T-cell (primary cell): ENCODE measurements at regions not wholly inside any gene's neighbourhood (a gene's known extent, or its start where the extent isn't known, plus 50 kb on each side); places are given as distances from the start of the nearest gene placed in this dataset.
"Not testable (repeated sequence)": the region's sequence is repeated elsewhere in the genome, so short reads cannot be mapped to it uniquely, and the experiment has no call there.

Experiments
- ATAC-seq, 4 experiments: fragments of 200-7000 bp in 3 of 4; fragments of 150-1000 bp in 1 of 4; cut with Tn5 transposase; replicated peaks in 1 of 4; 1 replicate in 3 of 4; 2 replicates in 1 of 4; pipeline ENCODE4 v1.10.0; 2021; ENCODE audit warnings: moderate library complexity in 3 of 4, mild to moderate bottlenecking in 2 of 4, moderate number of reproducible peaks in 1 of 4
- CTCF ChIA-PET, 2 donors: fragments of 300-600 bp; sonication (Branson Sonifier 250); formaldehyde crosslinking; loops; one replicate each; lab custom pipeline; 2022; ENCODE audit warnings: antibody characterized with exemption in 2 of 2; lab: Charles Lee
- POLR2A ChIA-PET, 2 donors: fragments of 300-600 bp; sonication (Branson Sonifier 250); formaldehyde crosslinking; loops; one replicate each; lab custom pipeline; 2022; ENCODE audit warnings: antibody characterized with exemption in 2 of 2; lab: Charles Lee
- DNase-seq, 35 experiments: peaks; one replicate each; pipeline versions ENCODE4 v3.0.0 to v3.0.0-alpha.2; 2013 to 2023
- H3K27ac ChIP-seq: one replicate; pipeline ENCODE4 v1.5.1; 2013; ENCODE audit warnings: low read length
- H3K27me3 ChIP-seq, 2 experiments: replicated peaks in 1 of 2; 1 replicate in 1 of 2; 2 replicates in 1 of 2; pipeline versions ENCODE4 v1.6.1 to v1.7.0; 2013; ENCODE audit warnings: low read length in 1 of 2, mixed read lengths in 1 of 2; ENCODE audit not compliant: control insufficient read depth in 2 of 2, insufficient read depth in 2 of 2; ENCODE audit errors: extremely low read depth in 1 of 2
- H3K36me3 ChIP-seq, 2 donors: 1 replicate in 1 of 2; 2 replicates in 1 of 2; pipeline versions ENCODE4 v1.6.1 to v1.7.0; 2013; ENCODE audit warnings: low read length in 1 of 2; ENCODE audit not compliant: control insufficient read depth in 2 of 2, insufficient read depth in 1 of 2; ENCODE audit errors: extremely low read depth in 1 of 2
- H3K4me1 ChIP-seq, 2 experiments: 1 replicate in 1 of 2; 2 replicates in 1 of 2; pipeline versions ENCODE4 v1.6.1 to v1.7.0; 2013; ENCODE audit warnings: low read length in 2 of 2, mixed read lengths in 1 of 2; ENCODE audit not compliant: insufficient read depth in 2 of 2, control insufficient read depth in 1 of 2; ENCODE audit errors: extremely low read depth in 1 of 2
- H3K4me3 ChIP-seq, 2 donors: 1 replicate in 1 of 2; 2 replicates in 1 of 2; pipeline versions ENCODE4 v1.5.1 to v1.7.0; 2013; ENCODE audit warnings: mild to moderate bottlenecking in 2 of 2, low read length in 1 of 2, moderate library complexity in 1 of 2; ENCODE audit not compliant: control insufficient read depth in 1 of 2; ENCODE audit errors: extremely low read depth in 1 of 2
- H3K9me3 ChIP-seq: 2 replicates; pipeline ENCODE4 v1.7.0; 2013
- H3K27ac Mint-ChIP-seq, 2 donors: one replicate each; pipeline ENCODE4 v1.8.0; 2020 to 2021; ENCODE audit warnings: mild to moderate bottlenecking in 2 of 2, mixed read lengths in 2 of 2
- H3K27me3 Mint-ChIP-seq, 2 donors: one replicate each; pipeline ENCODE4 v1.8.0; 2021 to 2022; ENCODE audit warnings: mixed read lengths in 2 of 2
- H3K36me3 Mint-ChIP-seq: one replicate; pipeline ENCODE4 v1.8.0; 2021; ENCODE audit warnings: mixed read lengths
- H3K4me1 Mint-ChIP-seq, 3 donors: one replicate each; pipeline ENCODE4 v1.8.0; 2020 to 2022; ENCODE audit warnings: mixed read lengths in 3 of 3, mild to moderate bottlenecking in 1 of 3
- H3K4me3 Mint-ChIP-seq, 3 donors: one replicate each; pipeline ENCODE4 v1.8.0; 2020 to 2022; ENCODE audit warnings: mild to moderate bottlenecking in 3 of 3, mixed read lengths in 3 of 3, moderate library complexity in 3 of 3
- H3K9me3 Mint-ChIP-seq, 3 donors: one replicate each; pipeline ENCODE4 v1.8.0; 2020 to 2022; ENCODE audit warnings: mixed read lengths in 3 of 3
- WGBS: methylation state at CpG from one replicate; pipeline ENCODE4 v1.1.5; 2013; ENCODE audit warnings: missing lambda C conversion rate; ENCODE audit not compliant: insufficient coverage; 5-methylcytosine and 5-hydroxymethylcytosine counted together

DNA sequence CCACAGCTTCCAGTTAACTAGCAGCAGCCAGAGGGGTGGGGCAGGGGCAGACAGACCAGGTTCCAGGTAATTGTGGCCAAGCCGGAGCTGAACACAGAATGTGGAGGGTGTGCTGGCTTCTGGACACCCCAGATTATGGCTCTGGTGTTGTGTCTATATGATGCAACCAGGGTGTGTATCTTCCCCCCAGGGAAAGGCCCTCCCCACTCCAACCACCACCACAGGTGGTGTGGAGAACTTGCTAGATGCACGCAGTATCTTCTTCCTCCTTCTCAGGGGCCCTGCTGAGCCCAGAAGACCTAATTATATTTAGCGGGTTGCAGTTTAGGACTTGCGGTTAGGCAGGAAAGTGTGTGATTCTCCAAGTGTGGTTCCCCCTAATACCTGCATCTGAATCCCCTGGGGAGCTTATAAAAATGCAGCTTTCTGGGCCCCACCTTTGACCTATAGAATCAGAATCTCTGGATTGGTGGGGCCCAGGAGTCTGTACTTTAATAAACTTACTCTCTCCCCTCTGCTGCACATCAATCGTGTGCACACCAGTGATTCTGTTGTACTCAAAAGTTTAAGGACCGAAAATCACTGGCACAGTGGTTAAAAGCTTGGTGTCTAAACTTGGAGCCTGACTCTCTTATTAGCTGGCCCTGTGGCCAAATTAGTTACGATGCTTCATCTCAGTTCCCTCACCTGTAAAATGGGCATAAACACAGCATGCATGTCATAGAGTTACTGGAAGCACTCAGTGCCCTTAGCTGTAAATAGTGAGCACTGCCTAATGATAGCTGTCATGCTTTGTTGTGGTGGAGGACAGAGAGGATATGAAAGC lies 379.1 kb upstream of the PROK2 start:
- H3K27me3 ChIP-seq: peaks cover 0 to 2% of the 10 kb centered on the region in 2 experiments
- no peak overlapping the region for H3K4me3 ChIP-seq
- no peaks in the 10 kb centered on the region for H3K9me3 ChIP-seq
- no peaks in the 10 kb centered on the region for H3K27me3 Mint-ChIP-seq
- H3K27ac Mint-ChIP-seq: no peak overlapping the region
- no peaks in the 10 kb centered on the region for H3K9me3 Mint-ChIP-seq
- H3K36me3 Mint-ChIP-seq: no peaks in the 10 kb centered on the region
- no peak overlapping the region for H3K27ac ChIP-seq
- no peaks in the 10 kb centered on the region for H3K4me1 ChIP-seq
- ChIA-PET CTCF (no interaction called here), POLR2A (no interaction called here)
- WGBS: 57% methylated on average over 2 of the region's 7 CpGs
- peak in 2 of 35 experiments; percentile 12 to 33 for DNase-seq
- H3K4me3 Mint-ChIP-seq: no peak overlapping the region
- peaks cover 0 to 2% (median 0%) of the 10 kb centered on the region in 3 donors for H3K4me1 Mint-ChIP-seq
- peak in 1 of 4 experiments; percentile 19 for ATAC-seq
- H3K36me3 ChIP-seq: no peaks in the 10 kb centered on the region

DNA sequence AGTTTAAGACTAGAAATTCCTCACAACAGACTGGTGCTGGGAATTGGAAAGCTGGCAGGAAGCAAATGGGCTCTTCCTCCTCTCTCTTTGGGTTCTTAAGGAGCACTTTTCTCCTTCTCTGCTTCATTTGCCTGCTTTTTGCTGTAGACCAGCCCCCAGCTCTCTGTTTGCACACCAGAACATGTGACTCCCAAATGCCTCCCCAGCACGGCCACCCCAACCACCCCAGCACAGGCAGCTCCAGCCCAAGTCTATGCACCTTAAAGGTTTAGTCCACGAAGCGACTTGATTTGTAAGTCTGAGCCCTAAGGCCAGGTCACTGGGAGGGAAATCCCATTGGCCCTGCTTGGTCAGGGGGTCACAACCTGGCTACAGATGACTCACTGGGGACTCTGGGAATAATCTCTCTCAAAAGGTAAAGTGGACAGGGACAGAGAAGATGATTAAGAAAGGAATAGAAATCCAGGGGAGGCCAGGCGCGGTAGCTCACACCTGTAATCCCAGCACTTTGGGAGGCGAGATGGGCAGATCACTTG lies 377.8 kb upstream of the PROK2 start:
- Histone ChIP-seq H3K36me3 (no peaks in the 10 kb centered on the region), H3K27ac (no peak overlapping the region), H3K4me3 (no peak overlapping the region), H3K27me3 (peaks cover 0 to 2% of the 10 kb centered on the region in 2 experiments), H3K9me3 (no peaks in the 10 kb centered on the region), H3K4me1 (no peaks in the 10 kb centered on the region)
- no peaks in the 10 kb centered on the region for H3K9me3 Mint-ChIP-seq
- H3K27me3 Mint-ChIP-seq: no peaks in the 10 kb centered on the region
- H3K36me3 Mint-ChIP-seq: no peaks in the 10 kb centered on the region
- 78% methylated on average over 3 of the region's 6 CpGs for WGBS
- no peak overlapping the region for H3K4me3 Mint-ChIP-seq
- CTCF ChIA-PET: no interaction called here
- no peak for ATAC-seq
- no peak overlapping the region for H3K27ac Mint-ChIP-seq
- no peak for DNase-seq
- POLR2A ChIA-PET: no interaction called here
- H3K4me1 Mint-ChIP-seq: peaks cover 0 to 7% (median 6%) of the 10 kb centered on the region in 3 donors

GRCh38 chr3:72161881-72162595 lies 377.1 kb upstream of the PROK2 start:
- Mint-ChIP-seq H3K36me3 (no peaks in the 10 kb centered on the region), H3K4me3 (no peak overlapping the region), H3K4me1 (peaks cover 0 to 10% (median 7%) of the 10 kb centered on the region in 3 donors), H3K27me3 (no peaks in the 10 kb centered on the region), H3K27ac (no peak overlapping the region), H3K9me3 (no peaks in the 10 kb centered on the region)
- Histone ChIP-seq H3K4me3 (no peak overlapping the region), H3K9me3 (no peaks in the 10 kb centered on the region), H3K27ac (no peak overlapping the region), H3K4me1 (no peaks in the 10 kb centered on the region), H3K27me3 (peaks cover 0 to 2% of the 10 kb centered on the region in 2 experiments), H3K36me3 (no peaks in the 10 kb centered on the region)
- DNase-seq (no peak), ATAC-seq (no peak)
- 84% methylated on average over 8 of the region's 13 CpGs for WGBS
- ChIA-PET POLR2A (no interaction called here), CTCF (interaction anchor here in 1 of 2 donors (0.6 kb wide), 1 partner anchor 166 kb away, joined by 3 read pairs; no protein-coding TSS in a partner anchor)

DNA sequence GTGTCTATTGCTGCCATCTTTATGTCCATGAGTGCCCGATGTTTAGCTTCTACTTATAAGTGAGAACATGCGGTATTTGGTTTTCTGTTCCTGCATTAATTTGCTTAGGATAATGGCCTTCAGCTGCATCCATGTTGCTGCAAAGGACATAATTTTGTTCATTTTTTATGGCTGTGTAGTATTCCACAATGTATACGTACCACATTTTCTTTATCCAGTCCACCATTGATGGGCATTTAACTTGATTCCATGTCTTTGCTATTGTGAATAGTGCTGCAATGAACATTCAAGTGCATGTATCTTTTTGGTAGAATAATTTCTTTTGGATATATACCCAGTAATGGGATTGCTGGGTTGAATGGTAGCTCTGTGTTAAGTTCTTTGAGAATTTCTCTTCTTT lies 376.3 kb upstream of the PROK2 start:
- POLR2A ChIA-PET, H3K4me1 Mint-ChIP-seq, H3K4me3 Mint-ChIP-seq, H3K4me1 ChIP-seq, H3K27me3 ChIP-seq, H3K27me3 Mint-ChIP-seq, H3K36me3 Mint-ChIP-seq, H3K4me3 ChIP-seq, ATAC-seq, H3K27ac ChIP-seq, H3K9me3 Mint-ChIP-seq, H3K27ac Mint-ChIP-seq, H3K9me3 ChIP-seq, H3K36me3 ChIP-seq, DNase-seq: not testable (repeated sequence)
- WGBS: 100% methylated on average over 1 of the region's 3 CpGs
- CTCF ChIA-PET: interaction anchor here in 1 of 2 donors (0.6 kb wide), 1 partner anchor 167 kb away, joined by 3 read pairs; no protein-coding TSS in a partner anchor

DNA sequence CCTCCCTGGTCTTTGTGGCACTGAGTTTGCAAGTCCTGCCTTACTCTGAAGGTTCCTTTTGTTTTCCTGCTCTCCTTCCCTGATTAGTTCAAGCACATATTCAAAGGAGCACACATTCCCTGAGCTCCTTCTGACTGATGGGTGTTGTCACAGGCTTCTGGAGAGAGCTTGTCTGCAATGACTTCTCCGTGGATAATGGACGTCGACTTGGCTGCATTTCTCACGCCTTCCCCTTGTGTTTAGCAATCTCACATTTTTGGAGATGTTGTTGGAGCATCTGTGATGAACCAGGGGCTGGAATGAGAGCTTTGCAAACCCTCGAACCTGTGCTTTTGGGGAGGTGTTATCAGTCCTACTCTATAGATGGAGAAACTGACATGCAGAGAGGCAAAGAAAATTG lies 375.4 kb upstream of the PROK2 start:
- ChIA-PET CTCF (interaction anchor here in 1 of 2 donors (0.6 kb wide), 1 partner anchor 1486 kb away, joined by 3 read pairs; no protein-coding TSS in a partner anchor), POLR2A (no interaction called here)
- Mint-ChIP-seq H3K4me3 (no peak overlapping the region), H3K36me3 (no peaks in the 10 kb centered on the region), H3K4me1 (peaks cover 0 to 10% (median 7%) of the 10 kb centered on the region in 3 donors), H3K9me3 (no peaks in the 10 kb centered on the region), H3K27me3 (no peaks in the 10 kb centered on the region), H3K27ac (no peak overlapping the region)
- DNase-seq (no peak), ATAC-seq (no peak)
- no peaks in the 10 kb centered on the region for H3K4me1 ChIP-seq
- H3K4me3 ChIP-seq: no peak overlapping the region
- WGBS: 89% methylated on average over 3 of the region's 5 CpGs
- peaks cover 0 to 2% of the 10 kb centered on the region in 2 experiments for H3K27me3 ChIP-seq
- no peaks in the 10 kb centered on the region for H3K36me3 ChIP-seq
- H3K27ac ChIP-seq: no peak overlapping the region
- no peaks in the 10 kb centered on the region for H3K9me3 ChIP-seq

GRCh38 chr3:72159487-72159886 lies 374.5 kb upstream of the PROK2 start:
- Histone ChIP-seq H3K27me3 (peaks cover 0 to 2% of the 10 kb centered on the region in 2 experiments), H3K27ac (no peak overlapping the region), H3K36me3 (no peaks in the 10 kb centered on the region), H3K4me1 (no peaks in the 10 kb centered on the region), H3K4me3 (no peak overlapping the region), H3K9me3 (no peaks in the 10 kb centered on the region)
- Mint-ChIP-seq H3K4me3 (no peak overlapping the region), H3K27ac (no peak overlapping the region), H3K27me3 (no peaks in the 10 kb centered on the region), H3K4me1 (peaks cover 0 to 10% (median 5%) of the 10 kb centered on the region in 3 donors), H3K9me3 (no peaks in the 10 kb centered on the region), H3K36me3 (no peaks in the 10 kb centered on the region)
- 100% methylated on average over 2 of the region's 2 CpGs for WGBS
- ATAC-seq: no peak
- POLR2A ChIA-PET: no interaction called here
- no peak for DNase-seq
- CTCF ChIA-PET: no interaction called here
